Neural cell (in vitro differentiated cells): ENCODE measurements at regions not wholly inside any gene's neighbourhood (a gene's known extent, or its start where the extent isn't known, plus 50 kb on each side); places are given as distances from the start of the nearest gene placed in this dataset.

Source experiments
- H2AFZ ChIP-seq: fragments of 200-600, 300-800 bp; sonication (generic), shearing (Covaris generic); 2 replicates; pipeline ENCODE4 v1.6.0; 2014; ENCODE audit warnings: low read depth, mild to moderate bottlenecking, antibody characterized with exemption, low read length, moderate library complexity
- H3F3A ChIP-seq: fragments of 200-600 bp; shearing (Covaris generic); 2 replicates; pipeline ENCODE4 v1.6.1; 2016; ENCODE audit warnings: mild to moderate bottlenecking, moderate library complexity, mixed read lengths, antibody characterized with exemption, low read length; ENCODE audit not compliant: insufficient read depth, poor library complexity, severe bottlenecking
- H3K27ac ChIP-seq: fragments of 200-600, 300-800 bp; sonication (generic), shearing (Covaris generic); 2 replicates; pipeline ENCODE4 v1.5.1; 2014; ENCODE audit warnings: mild to moderate bottlenecking, low read length, moderate library complexity
- H3K27me3 ChIP-seq: fragments of 300-800, 200-600 bp; sonication (generic), shearing (Covaris generic); 2 replicates; pipeline ENCODE4 v1.6.0; 2014; ENCODE audit warnings: mild to moderate bottlenecking, low read depth, low read length, moderate library complexity; ENCODE audit not compliant: insufficient read depth
- H3K36me3 ChIP-seq: fragments of 300-800, 200-600 bp; sonication (generic), shearing (Covaris generic); 2 replicates; pipeline ENCODE4 v1.5.1; 2014; ENCODE audit warnings: mild to moderate bottlenecking, antibody characterized with exemption, low read length, moderate library complexity; ENCODE audit not compliant: insufficient read depth
- H3K4me2 ChIP-seq: fragments of 300-800, 200-600 bp; sonication (generic), shearing (Covaris generic); 2 replicates; pipeline ENCODE4 v1.6.0; 2014; ENCODE audit warnings: mild to moderate bottlenecking, low read length
- H3K4me3 ChIP-seq: fragments of 300-800, 200-600 bp; sonication (generic), shearing (Covaris generic); 2 replicates; pipeline ENCODE4 v1.5.1; 2014; ENCODE audit warnings: mild to moderate bottlenecking, low read length, moderate library complexity
- H3K79me2 ChIP-seq: fragments of 200-600 bp; shearing (Covaris generic); replicated peaks from 2 replicates; pipeline ENCODE4 v1.6.0; 2014; ENCODE audit warnings: mild to moderate bottlenecking, low read length, moderate library complexity; ENCODE audit not compliant: insufficient read depth
- H3K9ac ChIP-seq: fragments of 300-800, 200-600 bp; sonication (generic), shearing (Covaris generic); 2 replicates; pipeline ENCODE4 v1.6.1; 2016; ENCODE audit warnings: mild to moderate bottlenecking, low read length, mixed read lengths
- H3K9me2 ChIP-seq: fragments of 200-600 bp; shearing (Covaris generic); 2 replicates; pipeline ENCODE4 v1.6.1; 2016; ENCODE audit warnings: mild to moderate bottlenecking, low read length, mixed read lengths; ENCODE audit not compliant: insufficient read depth
- H3K9me3 ChIP-seq: fragments of 200-600, 300-800 bp; sonication (generic), shearing (Covaris generic); 2 replicates; pipeline ENCODE4 v1.6.1; 2016; ENCODE audit warnings: mild to moderate bottlenecking, mixed run types, low read length, moderate library complexity, mixed read lengths
- H4K20me1 ChIP-seq: fragments of 200-600 bp; shearing (Covaris generic); 2 replicates; pipeline ENCODE4 v1.6.1; 2016; ENCODE audit warnings: mild to moderate bottlenecking, mixed run types; ENCODE audit not compliant: insufficient read depth
- CTCF ChIP-seq: fragments of 450-650 bp; IDR thresholded peaks from 2 replicates; pipeline ENCODE4 v1.5.1; 2014; ENCODE audit warnings: antibody characterized with exemption, mild to moderate bottlenecking, moderate library complexity; ENCODE audit not compliant: poor library complexity, severe bottlenecking
- EP300 ChIP-seq: fragments of 450-650 bp; conservative IDR thresholded peaks from 2 replicates; pipeline ENCODE4 v1.6.1; 2014; ENCODE audit warnings: antibody characterized with exemption, mild to moderate bottlenecking, moderate library complexity; ENCODE audit not compliant: poor library complexity, severe bottlenecking
- EZH2 ChIP-seq: fragments of 200-600, 300-800 bp; shearing (Covaris generic), sonication (generic); IDR thresholded peaks from 2 replicates; pipeline ENCODE4 v1.6.1; 2014; ENCODE audit warnings: antibody characterized with exemption, low read length, borderline replicate concordance, mild to moderate bottlenecking; ENCODE audit not compliant: insufficient read depth, poor library complexity, severe bottlenecking
- MXI1 ChIP-seq: fragments of 450-650 bp; conservative IDR thresholded peaks from 2 replicates; pipeline ENCODE4 v1.6.1; 2014; ENCODE audit warnings: antibody characterized with exemption, mild to moderate bottlenecking; ENCODE audit not compliant: poor library complexity, severe bottlenecking
- POLR2AphosphoS5 ChIP-seq: IDR thresholded peaks from 2 replicates; pipeline ENCODE4 v1.6.1; 2012
- REST ChIP-seq: IDR thresholded peaks from 2 replicates; pipeline ENCODE4 v1.6.1; 2012; ENCODE audit warnings: borderline replicate concordance
- TAF1 ChIP-seq: IDR thresholded peaks from 2 replicates; pipeline ENCODE4 v1.6.1; 2012; ENCODE audit warnings: low read depth

- no peaks in the 10 kb centered on the region for H3K79me2 ChIP-seq
- H4K20me1 ChIP-seq = no peaks in the 10 kb centered on the region
- no peak overlapping the region for H3K9ac ChIP-seq
- TF ChIP-seq POLR2AphosphoS5 = no peak
- no peak for TF ChIP-seq REST
- TF ChIP-seq EP300 = no peak
- no peak for TF ChIP-seq CTCF
- no peak for TF ChIP-seq TAF1
- no peak overlapping the region for H3K4me3 ChIP-seq
- H3K27ac ChIP-seq = no peak overlapping the region
- no peaks in the 10 kb centered on the region for H3K9me2 ChIP-seq
- H3F3A ChIP-seq = no peaks in the 10 kb centered on the region
- no peaks in the 10 kb centered on the region for H3K27me3 ChIP-seq
- H3K36me3 ChIP-seq = no peaks in the 10 kb centered on the region
- no peak overlapping the region for H2AFZ ChIP-seq
- H3K4me2 ChIP-seq = no peak overlapping the region
- H3K9me3 ChIP-seq = no peaks in the 10 kb centered on the region
Measured at GRCh38 chr11:106467501-106467900, 390.0 kb downstream of the AASDHPPT start.

DNA sequence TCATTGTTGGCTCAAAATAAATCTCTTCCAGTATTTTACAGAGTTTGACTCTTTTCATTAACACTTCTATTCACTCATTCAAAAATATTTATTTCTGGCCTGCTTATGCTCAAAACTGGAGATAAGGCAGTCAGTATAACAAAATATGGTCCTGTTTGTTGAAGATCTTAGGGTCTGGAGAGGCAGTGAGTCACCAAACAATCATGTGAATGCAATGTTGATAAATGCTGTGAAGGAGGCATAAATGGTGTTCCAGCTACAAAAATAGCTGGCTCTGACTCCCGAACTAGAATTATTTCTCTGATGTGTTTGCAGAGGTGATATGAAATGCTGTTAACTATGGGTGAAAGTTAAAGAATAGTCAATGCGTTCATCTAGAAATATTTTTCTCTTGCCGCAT is 390.6 kb downstream of the AASDHPPT start:
- Histone ChIP-seq H2AFZ (no peak overlapping the region), H3K9ac (no peak overlapping the region), H3K27ac (no peak overlapping the region), H3K4me3 (no peak overlapping the region), H4K20me1 (no peaks in the 10 kb centered on the region), H3K9me2 (no peaks in the 10 kb centered on the region), H3F3A (no peaks in the 10 kb centered on the region), H3K79me2 (no peaks in the 10 kb centered on the region), H3K4me2 (no peak overlapping the region), H3K36me3 (no peaks in the 10 kb centered on the region), H3K27me3 (no peaks in the 10 kb centered on the region), H3K9me3 (no peaks in the 10 kb centered on the region)
- TF ChIP-seq REST (no peak), MXI1 (no peak), EZH2 (no peak)
